ENCODE measurements at regions not wholly inside any gene's neighbourhood (a gene's known extent, or its start where the extent isn't known, plus 50 kb on each side); places are given as distances from the start of the nearest gene placed in this dataset.
A peak's percentile ranks its signal among the peaks of the same experiment; 100 is the strongest.
"Not testable (repeated sequence)": the region's sequence is repeated elsewhere in the genome, so short reads cannot be mapped to it uniquely, and the experiment has no call there.

DNA sequence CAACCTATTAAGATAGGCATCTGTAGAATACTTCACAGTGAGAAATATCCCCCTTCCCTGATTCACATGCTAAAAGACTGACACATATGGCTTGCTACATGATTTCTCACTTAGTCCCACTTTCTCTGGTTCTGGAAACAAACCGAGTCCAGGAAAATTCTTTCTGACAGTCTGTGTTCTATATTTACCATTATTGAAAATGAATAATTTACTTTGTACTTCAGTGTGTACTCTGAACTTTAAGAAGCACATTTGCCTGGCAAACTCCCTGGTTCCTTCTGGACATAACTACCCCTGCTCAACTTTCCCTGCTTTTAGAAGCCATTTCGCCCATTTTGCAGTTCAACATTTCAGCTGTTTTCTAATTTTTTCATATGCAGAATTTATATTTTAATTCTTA is 53.6 kb downstream of the APCS start:
- no peak overlapping the region for H3K4me3 Mint-ChIP-seq
- H3K4me1 Mint-ChIP-seq = no peaks in the 10 kb centered on the region
- H3K9me3 Mint-ChIP-seq = peaks cover 12% of the 10 kb centered on the region
- peaks cover 22% of the 10 kb centered on the region for H3K27me3 Mint-ChIP-seq
- peaks cover 2% of the 10 kb centered on the region for H3K36me3 Mint-ChIP-seq
- H3K27ac Mint-ChIP-seq = no peak overlapping the region

GRCh38 chr1:159646687-159647086 is 59.1 kb downstream of the APCS start:
- Mint-ChIP-seq H3K27me3 (peaks cover 18% of the 10 kb centered on the region), H3K27ac (peak overlapping the region; percentile 23), H3K9me3 (peaks cover 12% of the 10 kb centered on the region), H3K4me1 (no peaks in the 10 kb centered on the region), H3K4me3 (no peak overlapping the region), H3K36me3 (peaks cover 2% of the 10 kb centered on the region)

DNA sequence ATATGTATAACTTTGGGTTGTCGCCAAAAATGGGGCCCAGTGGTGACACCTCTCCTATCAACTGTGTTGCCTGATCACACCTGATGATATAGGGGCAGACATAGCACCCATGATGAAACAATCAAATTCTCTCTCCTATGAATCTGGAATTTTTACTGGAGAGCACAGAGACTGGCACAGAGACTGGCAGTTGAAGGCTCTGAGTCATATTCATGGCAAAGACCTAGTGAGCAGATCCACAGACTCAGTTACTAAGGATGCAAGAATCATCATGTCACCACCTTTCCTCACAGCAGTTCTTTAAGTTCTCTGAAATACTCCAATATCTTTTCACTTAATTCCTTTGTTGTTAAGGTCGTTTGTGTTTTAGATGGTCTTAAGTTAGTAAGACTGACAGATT is 60.0 kb downstream of the APCS start:
- Mint-ChIP-seq H3K27ac (no peak overlapping the region), H3K9me3 (peaks cover 10% of the 10 kb centered on the region), H3K36me3 (peaks cover 2% of the 10 kb centered on the region), H3K4me3 (no peak overlapping the region), H3K4me1 (no peaks in the 10 kb centered on the region), H3K27me3 (peaks cover 14% of the 10 kb centered on the region)

DNA sequence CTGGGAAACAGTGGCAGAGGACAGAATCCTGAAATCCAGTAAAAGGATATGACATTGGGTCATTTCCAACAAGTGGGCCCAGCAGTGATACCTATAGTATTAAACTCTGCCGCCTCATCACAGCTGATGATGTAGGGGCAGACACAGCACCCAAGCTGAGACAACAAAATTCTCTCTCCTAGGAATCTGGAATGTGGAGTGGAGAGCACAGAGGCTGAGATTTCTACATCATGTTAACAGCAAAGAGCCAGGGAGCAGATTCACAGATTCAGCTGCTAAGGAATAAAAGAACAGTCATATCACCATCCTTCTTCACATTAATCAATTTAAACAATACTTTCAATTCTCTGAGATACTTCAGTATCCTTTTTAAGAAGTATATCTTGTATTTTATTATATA is 61.9 kb downstream of the CRP start:
- no peak overlapping the region for H3K27ac Mint-ChIP-seq
- H3K9me3 Mint-ChIP-seq = no peaks in the 10 kb centered on the region
- H3K4me3 Mint-ChIP-seq = no peak overlapping the region
- H3K27me3 Mint-ChIP-seq = peaks cover 5% of the 10 kb centered on the region
- no peaks in the 10 kb centered on the region for H3K36me3 Mint-ChIP-seq
- no peaks in the 10 kb centered on the region for H3K4me1 Mint-ChIP-seq

DNA sequence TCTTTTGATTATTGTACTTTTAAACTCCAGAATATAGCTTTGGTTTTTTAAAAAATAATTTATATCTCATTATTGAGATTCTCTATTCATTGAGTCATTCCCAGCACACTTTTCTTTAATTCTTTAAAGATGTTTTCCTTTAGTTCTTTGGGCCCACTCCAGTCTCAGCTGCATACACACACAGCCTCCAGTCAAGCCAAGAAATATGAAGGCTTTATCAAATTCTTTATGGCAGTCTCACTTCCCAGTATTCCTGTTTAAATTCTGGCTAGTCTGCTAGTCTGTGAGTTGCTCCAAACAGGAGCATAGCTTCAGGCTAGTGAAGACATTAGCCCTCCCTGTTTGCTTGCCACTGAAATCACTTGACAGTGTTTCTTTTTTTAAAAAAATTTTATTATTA is 61.2 kb downstream of the CRP start:
- H3K9me3 Mint-ChIP-seq = no peaks in the 10 kb centered on the region
- no peak overlapping the region for H3K27ac Mint-ChIP-seq
- H3K4me1 Mint-ChIP-seq = no peaks in the 10 kb centered on the region
- no peaks in the 10 kb centered on the region for H3K36me3 Mint-ChIP-seq
- H3K27me3 Mint-ChIP-seq = peaks cover 5% of the 10 kb centered on the region
- H3K4me3 Mint-ChIP-seq = no peak overlapping the region

DNA sequence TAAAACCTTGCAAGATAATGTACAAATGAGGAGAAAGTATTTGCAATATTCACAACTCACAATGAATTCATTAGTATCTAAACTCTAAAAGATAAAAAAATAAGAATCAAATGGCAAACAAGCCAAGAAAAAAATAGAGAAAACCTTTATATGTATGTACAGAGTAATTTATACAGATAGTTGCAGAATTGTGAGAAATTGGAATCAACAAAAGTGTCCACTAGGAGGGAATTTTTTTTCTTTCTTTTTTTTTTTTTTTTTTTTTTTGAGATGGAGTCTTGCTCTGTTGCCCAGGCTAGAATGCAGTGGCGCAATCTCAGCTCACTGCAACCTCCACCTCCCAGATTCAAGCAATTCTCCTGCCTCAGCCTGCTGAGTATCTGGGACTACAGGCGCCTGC is 56.9 kb downstream of the CRP start:
- H3K9me3 Mint-ChIP-seq = peaks cover 11% of the 10 kb centered on the region
- peaks cover 13% of the 10 kb centered on the region for H3K27me3 Mint-ChIP-seq
- not testable (repeated sequence) for H3K4me1 Mint-ChIP-seq, H3K27ac Mint-ChIP-seq, H3K4me3 Mint-ChIP-seq, H3K36me3 Mint-ChIP-seq

Measured in activated naive CD4-positive, alpha-beta T cell treated with anti-CD3 and anti-CD28 coated beads, Interleukin-2, amount 50 U/mL, for 24 hours (primary cell).